Neural cell (in vitro differentiated cells): ENCODE measurements at regions not wholly inside any gene's neighbourhood (a gene's known extent, or its start where the extent isn't known, plus 50 kb on each side); places are given as distances from the start of the nearest gene placed in this dataset.

Experiments
- CTCF ChIP-seq: fragments of 450-650 bp; IDR thresholded peaks from 2 replicates; pipeline ENCODE4 v1.5.1; 2014; ENCODE audit warnings: antibody characterized with exemption, mild to moderate bottlenecking, moderate library complexity; ENCODE audit not compliant: poor library complexity, severe bottlenecking
- EZH2 ChIP-seq: fragments of 200-600, 300-800 bp; shearing (Covaris generic), sonication (generic); IDR thresholded peaks from 2 replicates; pipeline ENCODE4 v1.6.1; 2014; ENCODE audit warnings: antibody characterized with exemption, low read length, borderline replicate concordance, mild to moderate bottlenecking; ENCODE audit not compliant: insufficient read depth, poor library complexity, severe bottlenecking
- REST ChIP-seq: IDR thresholded peaks from 2 replicates; pipeline ENCODE4 v1.6.1; 2012; ENCODE audit warnings: borderline replicate concordance

- TF ChIP-seq CTCF (no peak), REST (no peak), EZH2 (no peak)
Measured at GRCh38 chr13:100738176-100738855, 63.7 kb upstream of the TMTC4 start.
